Common myeloid progenitor, CD34-positive (primary cell): ENCODE measurements at regions not wholly inside any gene's neighbourhood (a gene's known extent, or its start where the extent isn't known, plus 50 kb on each side); places are given as distances from the start of the nearest gene placed in this dataset.

ENCODE experiments used
- CTCF ChIA-PET: fragments of 350-600 bp; sonication (Branson Sonifier 250); formaldehyde crosslinking; loops from one replicate; lab custom pipeline; 2021; ENCODE audit warnings: antibody characterized with exemption; lab: Charles Lee
- POLR2A ChIA-PET: fragments of 350-600 bp; sonication (Branson Sonifier 250); formaldehyde crosslinking; loops from one replicate; lab custom pipeline; 2021; ENCODE audit warnings: antibody characterized with exemption; lab: Charles Lee
- DNase-seq, 3 donors: peaks; one replicate each; pipeline versions ENCODE4 v3.0.0 to v3.0.0-alpha.2; 2013
- H3K27ac ChIP-seq, 2 experiments: 1 replicate in 1 of 2; 2 replicates in 1 of 2; pipeline ENCODE4 v1.7.0; 2013; ENCODE audit warnings: inconsistent platforms in 2 of 2, low read length in 2 of 2, mild to moderate bottlenecking in 2 of 2, low read depth in 1 of 2, moderate library complexity in 1 of 2; ENCODE audit not compliant: severe bottlenecking in 2 of 2, insufficient read depth in 1 of 2, poor library complexity in 1 of 2
- H3K27me3 ChIP-seq, 5 experiments: replicated peaks in 2 of 5; 1 replicate in 3 of 5; 2 replicates in 2 of 5; pipeline versions ENCODE4 v1.6.1 to v1.7.0; 2013; ENCODE audit warnings: low read length in 4 of 5, mild to moderate bottlenecking in 2 of 5, moderate library complexity in 2 of 5, inconsistent platforms in 1 of 5; ENCODE audit not compliant: insufficient read depth in 5 of 5, control insufficient read depth in 4 of 5
- H3K36me3 ChIP-seq, 4 experiments: 1 replicate in 2 of 4; 2 replicates in 2 of 4; pipeline versions ENCODE4 v1.6.1 to v1.7.0; 2013; ENCODE audit warnings: low read length in 3 of 4, control low read depth in 1 of 4, mild to moderate bottlenecking in 1 of 4; ENCODE audit not compliant: control insufficient read depth in 4 of 4, insufficient read depth in 4 of 4
- H3K4me1 ChIP-seq, 4 experiments: 1 replicate in 3 of 4; 2 replicates in 1 of 4; pipeline versions ENCODE4 v1.6.1 to v1.7.1; 2013; ENCODE audit warnings: low read length in 3 of 4, mild to moderate bottlenecking in 3 of 4, control low read depth in 1 of 4, inconsistent platforms in 1 of 4, moderate library complexity in 1 of 4; ENCODE audit not compliant: control insufficient read depth in 4 of 4, insufficient read depth in 4 of 4; ENCODE audit errors: control extremely low read depth in 1 of 4
- H3K4me3 ChIP-seq, 7 experiments: 1 replicate in 4 of 7; 2 replicates in 3 of 7; pipeline versions ENCODE4 v1.5.1 to v1.7.0; 2013; ENCODE audit warnings: mild to moderate bottlenecking in 7 of 7, low read length in 6 of 7, moderate library complexity in 6 of 7, inconsistent platforms in 2 of 7, low read depth in 2 of 7, control low read depth in 1 of 7; ENCODE audit not compliant: insufficient read depth in 4 of 7, control insufficient read depth in 1 of 7; ENCODE audit errors: extremely low read depth in 1 of 7
- H3K9me3 ChIP-seq, 5 experiments: 1 replicate in 4 of 5; 2 replicates in 1 of 5; pipeline versions ENCODE4 v1.6.1 to v1.7.1; 2013; ENCODE audit warnings: low read length in 4 of 5, mild to moderate bottlenecking in 2 of 5, inconsistent platforms in 1 of 5, low read depth in 1 of 5, moderate library complexity in 1 of 5; ENCODE audit not compliant: control insufficient read depth in 4 of 5, insufficient read depth in 2 of 5; ENCODE audit errors: control extremely low read depth in 1 of 5
- WGBS: methylation state at CpG from one replicate; pipeline ENCODE4 v1.1.5; 2013; ENCODE audit not compliant: insufficient coverage; 5-methylcytosine and 5-hydroxymethylcytosine counted together

DNA sequence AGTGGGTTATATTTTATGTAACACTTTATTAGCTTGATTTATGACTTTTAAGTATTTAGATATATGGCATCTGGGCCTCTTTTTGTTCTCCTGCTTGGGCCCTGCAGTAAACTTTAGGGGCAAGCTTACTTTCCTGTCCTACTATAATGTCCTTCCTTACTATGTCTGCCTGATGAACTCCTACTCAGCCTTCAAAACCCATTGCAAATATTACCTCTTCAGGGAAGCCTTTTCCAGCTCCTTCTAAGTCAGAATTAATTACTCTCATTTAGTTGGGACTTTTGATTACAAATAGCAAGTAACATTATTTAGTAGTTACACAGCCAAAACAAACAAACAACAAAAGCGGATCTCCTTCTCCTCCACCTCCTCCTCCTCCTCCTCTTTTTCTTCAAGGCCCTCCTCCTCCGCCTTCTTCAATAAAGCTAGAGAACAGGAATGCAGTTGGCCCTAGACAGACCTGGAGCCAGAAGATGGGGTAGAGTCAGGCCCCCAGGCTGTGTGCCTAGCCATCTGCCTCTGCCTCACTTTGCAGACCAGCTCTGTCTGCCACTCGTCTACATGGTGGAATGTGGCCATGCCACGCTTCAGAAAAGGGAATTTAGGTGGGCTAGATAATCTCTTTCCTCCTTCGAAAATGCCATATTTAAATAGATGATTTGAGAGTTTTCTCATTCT is 301.2 kb downstream of the SP3 start:
- CTCF ChIA-PET, result no interaction called here
- no peak overlapping the region for H3K4me3 ChIP-seq
- 87% methylated on average over 2 of the region's 5 CpGs for WGBS

DNA sequence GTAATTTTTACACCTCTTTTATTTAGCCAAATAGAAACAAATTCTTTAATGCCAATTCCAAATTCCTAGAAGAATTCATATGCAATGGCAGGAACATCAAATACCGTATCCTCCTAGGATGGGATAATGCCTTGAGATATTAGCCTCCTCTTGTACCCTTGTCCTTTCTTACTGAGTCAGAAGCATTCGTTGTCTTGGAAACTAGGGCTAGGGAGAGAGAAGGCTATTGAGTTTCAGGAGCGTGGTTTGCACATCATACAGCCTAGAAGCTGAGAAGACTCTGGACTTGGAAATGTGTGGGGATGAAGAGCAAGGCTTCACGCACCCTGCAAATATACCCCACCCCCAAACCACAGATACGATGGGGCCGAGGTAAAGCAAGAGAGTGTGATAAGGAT is 300.7 kb downstream of the SP3 start:
- Histone ChIP-seq H3K9me3 (no peaks in the 10 kb centered on the region), H3K27ac (no peak overlapping the region), H3K4me1 (no peaks in the 10 kb centered on the region), H3K4me3 (no peak overlapping the region), H3K27me3 (peaks cover 4 to 45% (median 21%) of the 10 kb centered on the region in 5 experiments), H3K36me3 (no peaks in the 10 kb centered on the region)
- ChIA-PET POLR2A (no interaction called here), CTCF (no interaction called here)
- 100% methylated on average over 2 of the region's 6 CpGs for WGBS
- DNase-seq, result no peak

More for the DNA sequence above, 301.2 kb downstream of the SP3 start:
- H3K27ac ChIP-seq, result no peak overlapping the region
- H3K27me3 ChIP-seq, result peaks cover 4 to 45% (median 19%) of the 10 kb centered on the region in 5 experiments
- H3K4me1 ChIP-seq, result no peaks in the 10 kb centered on the region
- H3K36me3 ChIP-seq, result no peaks in the 10 kb centered on the region
- no peak for DNase-seq
- H3K9me3 ChIP-seq, result no peaks in the 10 kb centered on the region
- POLR2A ChIA-PET, result no interaction called here

DNA sequence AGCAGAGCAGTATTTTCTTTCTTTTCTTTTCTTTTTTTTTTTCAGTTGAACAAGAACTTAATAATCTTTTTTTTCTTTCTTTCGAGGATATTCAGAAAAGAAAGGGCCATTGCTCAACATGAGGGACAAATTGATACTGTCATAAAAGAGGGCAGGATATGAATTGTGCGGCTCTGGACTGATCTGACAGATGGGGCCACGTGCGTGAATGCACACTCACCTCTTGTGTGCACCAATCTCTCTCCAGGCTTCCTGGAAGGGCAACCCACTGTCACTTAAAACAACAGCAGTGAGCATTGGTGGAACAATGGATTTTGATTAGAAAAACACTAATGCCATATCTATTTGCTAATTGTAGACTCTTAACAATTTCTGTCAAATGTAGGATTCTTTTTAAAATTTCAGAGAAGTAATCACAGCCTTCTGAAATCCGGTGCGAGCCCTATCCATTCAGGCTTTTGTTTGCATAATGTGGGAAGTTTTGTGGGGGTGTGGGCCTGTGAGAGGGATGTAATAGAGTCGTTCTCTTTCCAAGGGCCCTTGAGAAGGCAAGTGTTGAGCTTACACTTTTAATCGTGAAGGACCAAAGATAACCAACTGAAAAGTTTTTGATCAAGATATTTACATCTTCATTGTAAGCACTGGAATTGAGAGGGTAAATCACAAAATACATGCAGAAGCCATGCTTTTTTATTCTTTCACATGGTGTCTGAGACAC is 298.8 kb downstream of the SP3 start:
- no peak overlapping the region for H3K27ac ChIP-seq
- H3K36me3 ChIP-seq, result no peaks in the 10 kb centered on the region
- CTCF ChIA-PET, result interaction anchor here (0.6 to 1.2 kb wide), 2 partner anchors 15 to 36 kb away, joined by 3 read pairs; no protein-coding TSS in a partner anchor
- DNase-seq, result peak in 1 of 3 donors; percentile 2
- no peak overlapping the region for H3K4me3 ChIP-seq
- POLR2A ChIA-PET, result no interaction called here
- 84% methylated on average over 4 of the region's 8 CpGs for WGBS
- peaks cover 0 to 2% (median 0%) of the 10 kb centered on the region in 5 experiments for H3K9me3 ChIP-seq
- H3K27me3 ChIP-seq, result peaks cover 3 to 43% (median 21%) of the 10 kb centered on the region in 5 experiments
- no peaks in the 10 kb centered on the region for H3K4me1 ChIP-seq

DNA sequence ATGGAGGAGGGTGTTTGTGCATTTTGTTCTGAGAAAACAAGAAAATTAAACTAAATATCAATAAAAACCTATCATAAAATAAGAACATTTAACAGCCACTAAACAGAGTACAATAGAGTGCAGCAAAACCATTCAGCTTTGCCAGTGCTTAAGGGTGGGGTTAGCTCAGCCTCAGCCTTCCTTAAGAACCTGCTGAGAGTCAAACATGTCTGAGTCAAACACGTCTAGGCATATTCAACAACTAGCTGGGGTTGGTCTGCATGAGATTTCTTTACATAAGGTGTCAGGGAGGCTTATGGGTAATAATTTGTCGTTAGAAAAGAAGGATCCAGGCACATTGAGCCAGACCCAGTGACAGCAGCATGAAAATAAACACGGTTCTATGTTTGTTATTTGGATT is 298.2 kb downstream of the SP3 start:
- no peaks in the 10 kb centered on the region for H3K36me3 ChIP-seq
- H3K4me3 ChIP-seq, result no peak overlapping the region
- no peak for DNase-seq
- H3K9me3 ChIP-seq, result peaks cover 0 to 2% (median 0%) of the 10 kb centered on the region in 5 experiments
- 79% methylated on average over 3 of the region's 3 CpGs for WGBS
- H3K4me1 ChIP-seq, result no peaks in the 10 kb centered on the region
- peaks cover 3 to 43% (median 21%) of the 10 kb centered on the region in 5 experiments for H3K27me3 ChIP-seq
- ChIA-PET CTCF (no interaction called here), POLR2A (no interaction called here)
- H3K27ac ChIP-seq, result no peak overlapping the region

DNA sequence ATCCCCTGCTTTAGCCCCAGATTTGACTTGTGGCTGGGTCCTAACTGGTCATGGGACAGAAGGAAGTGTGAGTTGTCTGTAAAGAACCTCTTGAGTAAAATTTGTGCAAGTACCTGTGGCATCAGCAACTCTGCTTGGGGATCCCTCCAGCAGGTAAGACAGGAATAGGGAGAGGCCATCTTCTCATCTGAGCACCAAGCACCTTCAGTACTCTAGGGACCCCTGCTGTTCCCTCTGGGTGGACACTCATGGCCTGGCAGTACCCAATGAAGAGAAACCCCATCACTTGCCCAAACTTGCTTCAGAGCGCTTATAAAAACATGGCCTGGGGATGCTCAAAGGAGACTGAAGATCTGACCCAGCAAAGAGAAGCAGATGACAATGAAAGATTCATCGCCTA is 297.8 kb downstream of the SP3 start:
- WGBS, result 100% methylated on average over 1 of the region's 2 CpGs
- ChIA-PET CTCF (no interaction called here), POLR2A (no interaction called here)
- Histone ChIP-seq H3K4me3 (no peak overlapping the region), H3K27me3 (peaks cover 3 to 43% (median 21%) of the 10 kb centered on the region in 5 experiments), H3K36me3 (no peaks in the 10 kb centered on the region), H3K4me1 (no peaks in the 10 kb centered on the region), H3K9me3 (peaks cover 0 to 2% (median 0%) of the 10 kb centered on the region in 5 experiments), H3K27ac (no peak overlapping the region)
- peak in 1 of 3 donors; percentile 7 for DNase-seq

DNA sequence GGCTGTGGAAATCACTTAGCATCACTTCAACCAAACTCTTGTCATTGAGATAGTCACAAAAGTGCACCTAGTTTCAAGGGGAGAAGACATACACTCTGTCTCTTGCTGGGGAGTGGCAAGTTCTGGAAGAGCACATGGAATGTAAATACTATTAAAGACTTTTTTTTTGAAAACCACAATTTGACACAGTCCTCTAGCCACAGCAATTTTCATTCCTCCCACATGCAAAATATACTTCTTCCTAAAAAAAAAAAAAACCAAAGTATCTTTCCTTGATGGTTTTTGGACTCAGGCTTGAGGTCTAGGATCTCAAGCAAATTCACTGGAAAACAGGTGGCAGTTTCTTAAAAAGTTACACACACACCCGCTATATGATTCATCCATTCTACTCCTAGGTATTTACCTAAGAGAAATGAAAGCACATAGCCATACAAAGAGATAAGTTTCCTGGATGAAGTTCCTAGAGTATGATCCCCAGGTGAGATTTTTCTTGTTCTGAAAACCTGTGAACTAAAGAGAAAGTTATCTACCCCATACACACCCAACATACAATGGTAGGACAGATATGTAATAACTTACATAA is 295.8 kb downstream of the SP3 start:
- WGBS, result no CpG with 5 or more reads among the region's 1 CpG

DNA sequence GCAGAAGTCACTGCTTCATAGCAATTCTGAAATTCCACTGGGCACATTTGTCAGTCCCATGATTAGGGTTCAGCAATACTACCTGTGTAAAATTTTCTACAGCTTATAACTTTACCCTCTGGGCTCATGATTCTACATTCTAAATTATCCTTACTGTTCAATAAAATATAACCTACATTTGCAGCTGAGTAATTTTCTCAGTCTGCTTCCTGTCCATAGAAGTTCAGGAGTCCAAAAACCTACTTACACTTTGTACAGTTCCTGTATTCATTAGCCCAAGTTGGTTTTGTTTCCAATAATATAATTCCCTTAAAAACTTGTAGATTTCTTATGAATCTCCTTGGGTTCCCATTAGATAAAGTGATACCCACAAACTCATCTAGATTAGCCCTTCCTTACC is 295.3 kb downstream of the SP3 start:
- CTCF ChIA-PET, result no interaction called here
- no peak overlapping the region for H3K27ac ChIP-seq
- POLR2A ChIA-PET, result no interaction called here
- peaks cover 0 to 2% (median 0%) of the 10 kb centered on the region in 5 experiments for H3K9me3 ChIP-seq
- H3K4me1 ChIP-seq, result no peaks in the 10 kb centered on the region
- H3K36me3 ChIP-seq, result no peaks in the 10 kb centered on the region
- no peak for DNase-seq
- no peak overlapping the region for H3K4me3 ChIP-seq
- peaks cover 4 to 32% (median 10%) of the 10 kb centered on the region in 5 experiments for H3K27me3 ChIP-seq

More for the DNA sequence above, 295.8 kb downstream of the SP3 start:
- Histone ChIP-seq H3K27ac (no peak overlapping the region), H3K4me3 (no peak overlapping the region), H3K36me3 (no peaks in the 10 kb centered on the region), H3K9me3 (peaks cover 0 to 2% (median 0%) of the 10 kb centered on the region in 5 experiments), H3K27me3 (peaks cover 4 to 35% (median 11%) of the 10 kb centered on the region in 5 experiments), H3K4me1 (no peaks in the 10 kb centered on the region)
- no peak for DNase-seq
- POLR2A ChIA-PET, result no interaction called here
- CTCF ChIA-PET, result no interaction called here
